Astrocyte (in vitro differentiated cells and primary cell): ENCODE measurements at regions not wholly inside any gene's neighbourhood (a gene's known extent, or its start where the extent isn't known, plus 50 kb on each side); places are given as distances from the start of the nearest gene placed in this dataset.

Source experiments
- DNase-seq: peaks from one replicate; pipeline ENCODE4 v3.0.0-alpha.2; 2010; ENCODE audit warnings: low read depth
- FAIRE-seq: peaks from 2 replicates; lab custom pipeline; 2011; peaks lifted over from hg19 to GRCh38; lab: Jason Lieb, UNC
- H2AFZ ChIP-seq: 2 replicates; pipeline ENCODE4 v1.6.0; 2012; ENCODE audit warnings: low read depth, low read length, inconsistent platforms
- H3K27ac ChIP-seq: 2 replicates; pipeline ENCODE4 v1.5.1; 2011; ENCODE audit warnings: low read depth, low read length, inconsistent platforms
- H3K27me3 ChIP-seq: 2 replicates; pipeline ENCODE4 v1.6.0; 2011; ENCODE audit warnings: low read length, inconsistent platforms; ENCODE audit not compliant: insufficient read depth
- H3K36me3 ChIP-seq: 2 replicates; pipeline ENCODE4 v1.5.1; 2011; ENCODE audit warnings: low read length, inconsistent platforms; ENCODE audit not compliant: insufficient read depth
- H3K4me1 ChIP-seq: 2 replicates; pipeline ENCODE4 v1.5.1; 2011; ENCODE audit warnings: low read length, inconsistent platforms; ENCODE audit not compliant: insufficient read depth
- H3K4me2 ChIP-seq: 2 replicates; pipeline ENCODE4 v1.6.0; 2012; ENCODE audit warnings: low read length, inconsistent platforms
- H3K4me3 ChIP-seq: 2 replicates; pipeline ENCODE4 v1.5.1; 2011; ENCODE audit warnings: low read depth, mild to moderate bottlenecking, low read length, inconsistent platforms; ENCODE audit not compliant: insufficient read depth
- H3K79me2 ChIP-seq: 2 replicates; pipeline ENCODE4 v1.6.0; 2012; ENCODE audit warnings: mild to moderate bottlenecking, low read length, inconsistent platforms; ENCODE audit not compliant: insufficient read depth
- H3K9ac ChIP-seq: 2 replicates; pipeline ENCODE4 v1.6.0; 2012; ENCODE audit warnings: mild to moderate bottlenecking, low read length, inconsistent platforms
- H3K9me3 ChIP-seq: 2 replicates; pipeline ENCODE4 v1.5.1; 2012; ENCODE audit warnings: low read depth, mild to moderate bottlenecking, low read length, inconsistent platforms; ENCODE audit not compliant: insufficient read depth
- H4K20me1 ChIP-seq: 2 replicates; pipeline ENCODE4 v1.6.0; 2012; ENCODE audit warnings: low read length, inconsistent platforms; ENCODE audit not compliant: insufficient read depth
- H3K27ac Mint-ChIP-seq: one replicate; pipeline ENCODE4 v1.8.0; 2021; ENCODE audit warnings: mild to moderate bottlenecking, mixed read lengths; ENCODE audit not compliant: unreplicated experiment
- H3K27me3 Mint-ChIP-seq: one replicate; pipeline ENCODE4 v1.8.0; 2021; ENCODE audit warnings: low read depth, mixed read lengths; ENCODE audit not compliant: unreplicated experiment
- H3K36me3 Mint-ChIP-seq: one replicate; pipeline ENCODE4 v1.8.0; 2021; ENCODE audit warnings: low read depth, mixed read lengths; ENCODE audit not compliant: unreplicated experiment
- H3K4me1 Mint-ChIP-seq: one replicate; pipeline ENCODE4 v1.8.0; 2021; ENCODE audit warnings: low read depth, mixed read lengths; ENCODE audit not compliant: unreplicated experiment
- H3K4me3 Mint-ChIP-seq: one replicate; pipeline ENCODE4 v1.8.0; 2021; ENCODE audit warnings: mild to moderate bottlenecking, moderate library complexity, mixed read lengths; ENCODE audit not compliant: unreplicated experiment
- H3K9me3 Mint-ChIP-seq: one replicate; pipeline ENCODE4 v1.8.0; 2021; ENCODE audit warnings: mild to moderate bottlenecking, mixed read lengths; ENCODE audit not compliant: unreplicated experiment
- CTCF ChIP-seq: IDR thresholded peaks from 2 replicates; pipeline ENCODE4 v1.5.1; 2011; ENCODE audit warnings: low read depth, mild to moderate bottlenecking, inconsistent platforms, low read length, moderate library complexity; ENCODE audit not compliant: insufficient read depth
- EZH2 ChIP-seq: IDR thresholded peaks from 2 replicates; pipeline ENCODE4 v1.6.1; 2012; ENCODE audit warnings: mild to moderate bottlenecking, low read length, inconsistent platforms; ENCODE audit not compliant: insufficient read depth

- no peaks in the 10 kb centered on the region for H3K9me3 ChIP-seq
- H3K4me2 ChIP-seq: no peak overlapping the region
- peaks cover 17% of the 10 kb centered on the region for H3K27me3 Mint-ChIP-seq
- FAIRE-seq: no peak
- no peaks in the 10 kb centered on the region for H3K36me3 ChIP-seq
- H3K27ac ChIP-seq: no peak overlapping the region
- no peak for DNase-seq
- no peak overlapping the region for H3K4me3 Mint-ChIP-seq
- no peak overlapping the region for H3K27ac Mint-ChIP-seq
- TF ChIP-seq EZH2 (no peak), CTCF (no peak)
- H3K4me1 ChIP-seq: no peaks in the 10 kb centered on the region
- H3K36me3 Mint-ChIP-seq: no peaks in the 10 kb centered on the region
- no peak overlapping the region for H3K4me3 ChIP-seq
- H4K20me1 ChIP-seq: no peaks in the 10 kb centered on the region
- H3K4me1 Mint-ChIP-seq: peaks cover 4% of the 10 kb centered on the region
- no peaks in the 10 kb centered on the region for H3K79me2 ChIP-seq
- H3K9me3 Mint-ChIP-seq: peaks cover 2% of the 10 kb centered on the region
- H3K9ac ChIP-seq: no peak overlapping the region
- no peak overlapping the region for H2AFZ ChIP-seq
- H3K27me3 ChIP-seq: peaks cover 3% of the 10 kb centered on the region
Measured at GRCh38 chr15:61404567-61404966, 175.5 kb upstream of the RORA start.

DNA sequence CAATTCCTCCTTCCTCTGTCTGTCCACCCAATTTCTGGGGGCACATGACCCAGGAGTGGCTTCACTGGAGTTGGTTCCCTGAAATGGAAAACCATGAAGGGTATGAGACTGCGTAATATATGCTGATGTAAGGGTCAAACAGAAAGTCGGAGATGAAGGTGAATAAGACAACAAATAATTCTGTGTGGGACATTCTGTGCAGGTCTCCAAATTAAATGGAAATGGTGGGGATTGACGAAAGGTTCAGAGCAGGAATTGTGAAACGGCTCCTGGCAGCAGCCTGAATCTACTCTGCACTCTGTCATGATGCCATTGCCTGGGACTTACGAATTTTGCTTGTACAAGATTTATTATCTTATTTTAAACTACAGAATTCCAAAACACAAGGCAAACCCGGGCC, 174.8 kb upstream of the RORA start:
- Histone ChIP-seq H3K9ac (no peak overlapping the region), H3K4me3 (no peak overlapping the region), H3K27me3 (peaks cover 3% of the 10 kb centered on the region), H3K36me3 (no peaks in the 10 kb centered on the region), H3K4me2 (no peak overlapping the region), H3K4me1 (no peaks in the 10 kb centered on the region), H4K20me1 (no peaks in the 10 kb centered on the region), H3K79me2 (no peaks in the 10 kb centered on the region), H2AFZ (no peak overlapping the region), H3K27ac (no peak overlapping the region), H3K9me3 (no peaks in the 10 kb centered on the region)
- H3K27me3 Mint-ChIP-seq: peaks cover 17% of the 10 kb centered on the region
- TF ChIP-seq EZH2 (no peak), CTCF (no peak)
- no peak for DNase-seq
- no peak overlapping the region for H3K27ac Mint-ChIP-seq
- H3K4me3 Mint-ChIP-seq: no peak overlapping the region
- H3K36me3 Mint-ChIP-seq: no peaks in the 10 kb centered on the region
- no peak for FAIRE-seq
- H3K9me3 Mint-ChIP-seq: peaks cover 2% of the 10 kb centered on the region
- peaks cover 2% of the 10 kb centered on the region for H3K4me1 Mint-ChIP-seq

- Mint-ChIP-seq H3K9me3 (no peaks in the 10 kb centered on the region), H3K36me3 (no peaks in the 10 kb centered on the region), H3K27me3 (peaks cover 17% of the 10 kb centered on the region), H3K27ac (no peak overlapping the region), H3K4me1 (peaks cover 1% of the 10 kb centered on the region), H3K4me3 (no peak overlapping the region)
- TF ChIP-seq CTCF (no peak), EZH2 (no peak)
- FAIRE-seq: no peak
- DNase-seq: no peak
- Histone ChIP-seq H3K4me3 (no peak overlapping the region), H4K20me1 (no peaks in the 10 kb centered on the region), H3K27ac (no peak overlapping the region), H3K9me3 (no peaks in the 10 kb centered on the region), H3K27me3 (peaks cover 3% of the 10 kb centered on the region), H3K9ac (no peak overlapping the region), H2AFZ (no peak overlapping the region), H3K4me2 (no peak overlapping the region), H3K36me3 (no peaks in the 10 kb centered on the region), H3K4me1 (no peaks in the 10 kb centered on the region), H3K79me2 (no peaks in the 10 kb centered on the region)
Measured at GRCh38 chr15:61401903-61402698, 173.0 kb upstream of the RORA start.
